ENCODE measurements at regions not wholly inside any gene's neighbourhood (a gene's known extent, or its start where the extent isn't known, plus 50 kb on each side); places are given as distances from the start of the nearest gene placed in this dataset.

- no peak for DNase-seq
Measured at GRCh38 chr4:159503236-159504008, 400.5 kb downstream of the RAPGEF2 start.

GRCh38 chr4:159504684-159505083 lies 401.8 kb downstream of the RAPGEF2 start:
- no peak for DNase-seq

GRCh38 chr4:159505266-159505975 lies 402.5 kb downstream of the RAPGEF2 start:
- DNase-seq, result no peak

- DNase-seq, result no peak
Measured at GRCh38 chr4:159506801-159507517, 404.1 kb downstream of the RAPGEF2 start.

- no peak for DNase-seq
Measured at GRCh38 chr4:159508917-159509500, 406.1 kb downstream of the RAPGEF2 start.

GRCh38 chr4:159512348-159512747 lies 409.5 kb downstream of the RAPGEF2 start:
- no peak for DNase-seq

GRCh38 chr4:159515314-159516025 lies 412.6 kb downstream of the RAPGEF2 start:
- no peak for DNase-seq

GRCh38 chr4:159516556-159517140 lies 413.8 kb downstream of the RAPGEF2 start:
- DNase-seq, result no peak

GRCh38 chr4:159520074-159520473 lies 417.2 kb downstream of the RAPGEF2 start:
- no peak for DNase-seq

- no peak for DNase-seq
Measured at GRCh38 chr4:159526172-159526571, 423.3 kb downstream of the RAPGEF2 start.

GRCh38 chr4:159534655-159535054 lies 431.8 kb downstream of the RAPGEF2 start:
- DNase-seq, result no peak

GRCh38 chr4:159538556-159538955 lies 435.7 kb downstream of the RAPGEF2 start:
- no peak for DNase-seq

- DNase-seq, result no peak
Measured at GRCh38 chr4:159540038-159540437, 437.2 kb downstream of the RAPGEF2 start.

- DNase-seq, result no peak
Measured at GRCh38 chr4:159540501-159540900, 437.6 kb downstream of the RAPGEF2 start.

- no peak for DNase-seq
Measured at GRCh38 chr4:159541143-159541542, 438.3 kb downstream of the RAPGEF2 start.

GRCh38 chr4:159542296-159542695 lies 439.4 kb downstream of the RAPGEF2 start:
- no peak for DNase-seq

GRCh38 chr4:159543831-159544230 lies 441.0 kb downstream of the RAPGEF2 start:
- DNase-seq, result no peak

- DNase-seq, result no peak
Measured at GRCh38 chr4:159545556-159545955, 442.7 kb downstream of the RAPGEF2 start.

GRCh38 chr4:159547645-159548308 lies 444.9 kb downstream of the RAPGEF2 start:
- DNase-seq, result no peak

- DNase-seq, result no peak
Measured at GRCh38 chr4:159549098-159549518, 446.2 kb downstream of the RAPGEF2 start.

GRCh38 chr4:159551281-159551680 lies 448.4 kb downstream of the RAPGEF2 start:
- no peak for DNase-seq

Data from NCI-H1048 (cell line).